ENCODE measurements at regions not wholly inside any gene's neighbourhood (a gene's known extent, or its start where the extent isn't known, plus 50 kb on each side); places are given as distances from the start of the nearest gene placed in this dataset.

DNA sequence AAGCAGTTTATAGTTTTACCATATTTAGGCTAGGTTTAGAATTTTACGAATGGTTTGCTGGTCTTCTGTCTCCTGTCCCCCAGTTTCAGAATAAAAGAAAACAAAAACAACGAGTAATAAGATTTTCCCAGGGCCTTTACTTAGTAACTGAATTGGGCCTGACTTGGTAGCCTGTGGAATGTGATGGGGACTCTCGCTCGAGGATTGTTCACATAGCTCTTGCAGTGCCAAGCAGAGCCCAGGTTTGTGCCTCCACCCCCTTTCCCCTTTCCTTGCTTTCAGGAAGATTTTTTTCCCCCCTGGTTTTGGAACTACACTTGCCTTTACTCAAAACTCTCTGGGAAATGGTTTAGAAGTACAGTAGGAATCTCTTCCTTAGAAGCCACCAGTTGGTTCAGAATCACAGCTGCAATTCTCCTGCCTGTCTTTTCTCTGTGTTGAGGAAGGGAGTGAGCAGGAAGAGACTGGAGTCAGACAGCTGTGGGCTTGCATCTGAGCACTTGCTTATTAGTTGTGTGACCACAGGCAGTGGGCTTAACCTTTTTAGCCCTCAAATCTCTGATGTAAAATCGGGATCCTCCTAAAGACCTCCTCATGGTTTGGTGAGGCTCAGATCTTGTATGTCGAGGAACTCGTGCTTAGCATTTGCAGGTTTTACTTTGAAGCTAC lies 501.2 kb downstream of the PCNX1 start:
- no peak overlapping the region for H3K27ac ChIP-seq (ENCODE audit: extremely low read depth, low read depth, low read length)
- no TSS peak for BruUV-seq (replicated peaks)
- H3K4me3 ChIP-seq: no peak overlapping the region
- H3K4me1 ChIP-seq (replicated peaks in 1 of 2; ENCODE audit: control insufficient read depth in 2 of 2, insufficient read depth in 2 of 2, low read length in 2 of 2): no peaks in the 10 kb centered on the region; a peak in 1 of 5 replicates
- H3K4me2 ChIP-seq (ENCODE audit: insufficient read depth, low read length): no peak overlapping the region
- intact Hi-C loops (cut with micrococcal nuclease): no loop called here
- H3K9ac ChIP-seq (ENCODE audit: insufficient read depth in 1 of 2, low read depth in 2 of 2, low read length in 2 of 2): no peak overlapping the region
- ChIA-PET POLR2A (interaction anchor here (0.6 to 1.1 kb wide), 4 partner anchors 10 to 87 kb away, joined by 3 read pairs; no protein-coding TSS in a partner anchor), CTCF (ENCODE audit: low intra/inter-chr PET ratio) (interaction anchor here (0.8 kb wide), 1 partner anchor 345 kb away, joined by 3 read pairs; no protein-coding TSS in a partner anchor)
- 77% methylated on average over 7 of the region's 7 CpGs for WGBS (ENCODE audit: insufficient coverage, low coverage, missing lambda C conversion rate)
- H3K27me3 ChIP-seq (ENCODE audit: control insufficient read depth in 2 of 2, insufficient read depth in 2 of 2, low read length in 2 of 2): no peaks in the 10 kb centered on the region
- ATAC-seq (no peak), DNase-seq (ENCODE audit: extremely low read depth in 1 of 4, low spot score in 3 of 4) (no peak), FAIRE-seq (no peak)
- H3K79me2 ChIP-seq (ENCODE audit: control insufficient read depth, insufficient read depth, low read length): no peaks in the 10 kb centered on the region
- H3K9me1 ChIP-seq (ENCODE audit: control insufficient read depth, insufficient read depth, low read length): no peaks in the 10 kb centered on the region
- H3K36me3 ChIP-seq (ENCODE audit: control insufficient read depth, insufficient read depth, low read length): no peaks in the 10 kb centered on the region
- no peak overlapping the region for H2AFZ ChIP-seq (ENCODE audit: low read depth, low read length)
- in situ Hi-C loops (cut with MboI): no loop called here
- no peaks in the 10 kb centered on the region for H3K9me3 ChIP-seq (replicated peaks; ENCODE audit: control insufficient read depth, insufficient read depth, low read depth, low read length)
- H4K20me1 ChIP-seq (replicated peaks; ENCODE audit: control insufficient read depth, insufficient read depth, low read length): no peaks in the 10 kb centered on the region
- no peak for TF ChIP-seq HMG20B (CRISPR knock-in tag; IDR thresholded peaks at IDR 0.05)
- TF ChIP-seq ZNF143 (CRISPR knock-in tag; IDR thresholded peaks at IDR 0.05): no peak
- TF ChIP-seq ZNF785 (CRISPR knock-in tag; IDR thresholded peaks at IDR 0.05): no peak
- TF ChIP-seq CREB1 (IDR thresholded peaks at IDR 0.05): no peak
- no peak for TF ChIP-seq CREB1 (CRISPR knock-in tag; IDR thresholded peaks at IDR 0.05)
- no peak for TF ChIP-seq RB1 (IDR thresholded peaks at IDR 0.05; ENCODE audit: low read depth)
- no peak for TF ChIP-seq ZNF639 (CRISPR knock-in tag; conservative IDR thresholded peaks at IDR 0.05 in 1 of 2, IDR thresholded peaks at IDR 0.05 in 1 of 2)
- no peak for TF ChIP-seq THRB (CRISPR knock-in tag; conservative IDR thresholded peaks at IDR 0.05)
- TF ChIP-seq SETDB1 (IDR thresholded peaks at IDR 0.05; ENCODE audit: low read length): no peak
- TF ChIP-seq PYGO2 (tag; IDR thresholded peaks at IDR 0.05): no peak
- TF ChIP-seq ZNF76 (CRISPR knock-in tag; IDR thresholded peaks at IDR 0.05; ENCODE audit: borderline replicate concordance): no peak
- TF ChIP-seq, protein P1, sequence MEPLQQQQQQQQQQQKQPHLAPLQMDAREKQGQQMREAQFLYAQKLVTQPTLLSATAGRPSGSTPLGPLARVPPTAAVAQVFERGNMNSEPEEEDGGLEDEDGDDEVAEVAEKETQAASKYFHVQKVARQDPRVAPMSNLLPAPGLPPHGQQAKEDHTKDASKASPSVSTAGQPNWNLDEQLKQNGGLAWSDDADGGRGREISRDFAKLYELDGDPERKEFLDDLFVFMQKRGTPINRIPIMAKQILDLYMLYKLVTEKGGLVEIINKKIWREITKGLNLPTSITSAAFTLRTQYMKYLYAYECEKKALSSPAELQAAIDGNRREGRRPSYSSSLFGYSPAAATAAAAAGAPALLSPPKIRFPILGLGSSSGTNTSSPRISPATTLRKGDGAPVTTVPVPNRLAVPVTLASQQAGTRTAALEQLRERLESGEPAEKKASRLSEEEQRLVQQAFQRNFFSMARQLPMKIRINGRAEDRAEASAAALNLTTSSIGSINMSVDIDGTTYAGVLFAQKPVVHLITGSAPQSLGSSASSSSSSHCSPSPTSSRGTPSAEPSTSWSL (CRISPR knock-in tag; IDR thresholded peaks at IDR 0.05; ENCODE audit: borderline replicate concordance): no peak
- TF ChIP-seq PML (IDR thresholded peaks at IDR 0.05; ENCODE audit: low read length): no peak
- TF ChIP-seq, protein P2, sequence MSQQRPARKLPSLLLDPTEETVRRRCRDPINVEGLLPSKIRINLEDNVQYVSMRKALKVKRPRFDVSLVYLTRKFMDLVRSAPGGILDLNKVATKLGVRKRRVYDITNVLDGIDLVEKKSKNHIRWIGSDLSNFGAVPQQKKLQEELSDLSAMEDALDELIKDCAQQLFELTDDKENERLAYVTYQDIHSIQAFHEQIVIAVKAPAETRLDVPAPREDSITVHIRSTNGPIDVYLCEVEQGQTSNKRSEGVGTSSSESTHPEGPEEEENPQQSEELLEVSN (IDR thresholded peaks at IDR 0.05; ENCODE audit: borderline replicate concordance in 1 of 2, extremely low read depth in 1 of 2, insufficient read depth in 1 of 2, insufficient read length in 1 of 2, low read depth in 1 of 2, low read length in 1 of 2, poor library complexity in 1 of 2, severe bottlenecking in 1 of 2): no peak
- no peak for TF ChIP-seq ZNF830 (CRISPR knock-in tag; IDR thresholded peaks at IDR 0.05)
- no peak for TF ChIP-seq ZNF431 (CRISPR knock-in tag; IDR thresholded peaks at IDR 0.05)

Measured in K562 (cell line).